ENCODE measurements at regions not wholly inside any gene's neighbourhood (a gene's known extent, or its start where the extent isn't known, plus 50 kb on each side); places are given as distances from the start of the nearest gene placed in this dataset.

DNA sequence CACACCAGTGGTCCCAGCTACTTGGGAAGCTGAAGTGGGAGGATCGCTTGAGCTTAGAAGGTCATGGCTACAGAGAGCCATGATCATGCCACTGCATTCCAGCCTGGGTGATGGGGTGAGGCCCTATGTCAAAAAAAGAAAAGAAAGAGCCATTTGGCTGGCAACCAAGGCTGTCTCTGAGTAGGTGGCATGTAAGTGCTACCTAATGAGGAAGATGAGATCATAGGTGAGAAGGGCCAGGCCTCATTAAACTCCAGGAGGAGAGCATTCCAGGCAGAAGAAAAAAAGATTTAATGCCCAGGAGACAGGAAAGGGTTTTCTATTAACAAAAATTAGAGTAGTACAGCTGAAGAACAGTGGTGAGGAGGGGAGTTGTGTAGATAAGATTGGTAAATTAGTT lies 103.4 kb upstream of the ZNF678 start:
- TF ChIP-seq, protein P1, sequence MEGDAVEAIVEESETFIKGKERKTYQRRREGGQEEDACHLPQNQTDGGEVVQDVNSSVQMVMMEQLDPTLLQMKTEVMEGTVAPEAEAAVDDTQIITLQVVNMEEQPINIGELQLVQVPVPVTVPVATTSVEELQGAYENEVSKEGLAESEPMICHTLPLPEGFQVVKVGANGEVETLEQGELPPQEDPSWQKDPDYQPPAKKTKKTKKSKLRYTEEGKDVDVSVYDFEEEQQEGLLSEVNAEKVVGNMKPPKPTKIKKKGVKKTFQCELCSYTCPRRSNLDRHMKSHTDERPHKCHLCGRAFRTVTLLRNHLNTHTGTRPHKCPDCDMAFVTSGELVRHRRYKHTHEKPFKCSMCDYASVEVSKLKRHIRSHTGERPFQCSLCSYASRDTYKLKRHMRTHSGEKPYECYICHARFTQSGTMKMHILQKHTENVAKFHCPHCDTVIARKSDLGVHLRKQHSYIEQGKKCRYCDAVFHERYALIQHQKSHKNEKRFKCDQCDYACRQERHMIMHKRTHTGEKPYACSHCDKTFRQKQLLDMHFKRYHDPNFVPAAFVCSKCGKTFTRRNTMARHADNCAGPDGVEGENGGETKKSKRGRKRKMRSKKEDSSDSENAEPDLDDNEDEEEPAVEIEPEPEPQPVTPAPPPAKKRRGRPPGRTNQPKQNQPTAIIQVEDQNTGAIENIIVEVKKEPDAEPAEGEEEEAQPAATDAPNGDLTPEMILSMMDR (conservative IDR thresholded peaks at IDR 0.05; ENCODE audit: low read depth, low read length) = no peak

DNA sequence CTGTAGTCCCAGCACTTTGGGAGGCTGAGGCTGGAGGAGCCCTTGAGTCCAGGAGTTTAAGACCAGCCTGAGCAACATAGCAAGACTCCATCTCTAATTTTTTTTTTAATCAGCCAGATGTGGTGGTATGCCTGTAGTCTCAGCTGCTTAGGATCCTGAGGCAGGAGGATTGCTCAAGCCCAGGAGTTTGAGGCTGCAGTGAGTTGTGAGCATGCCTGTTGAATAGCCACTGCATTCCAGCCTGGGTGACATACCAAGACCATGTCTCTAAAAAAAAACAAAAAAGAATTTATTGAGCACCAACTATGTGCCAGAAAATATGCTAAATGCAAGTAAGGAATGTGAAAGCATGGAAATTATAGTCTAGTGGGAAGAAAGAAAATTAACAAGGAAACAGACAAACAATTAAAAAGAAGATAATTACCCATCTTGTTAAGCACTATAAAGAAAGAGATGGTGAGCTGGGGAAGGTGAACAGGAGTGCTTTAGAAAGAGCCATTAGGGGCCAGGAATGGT lies 104.0 kb upstream of the ZNF678 start:
- TF ChIP-seq, protein P1 (conservative IDR thresholded peaks at IDR 0.05; ENCODE audit: low read depth, low read length) = no peak
- no peak for DNase-seq (ENCODE audit: low read depth)

More for the DNA sequence above, 103.4 kb upstream of the ZNF678 start:
- H3K4me3 ChIP-seq (ENCODE audit: low read length) = no peak overlapping the region
- no peak for DNase-seq (ENCODE audit: low read depth)

DNA sequence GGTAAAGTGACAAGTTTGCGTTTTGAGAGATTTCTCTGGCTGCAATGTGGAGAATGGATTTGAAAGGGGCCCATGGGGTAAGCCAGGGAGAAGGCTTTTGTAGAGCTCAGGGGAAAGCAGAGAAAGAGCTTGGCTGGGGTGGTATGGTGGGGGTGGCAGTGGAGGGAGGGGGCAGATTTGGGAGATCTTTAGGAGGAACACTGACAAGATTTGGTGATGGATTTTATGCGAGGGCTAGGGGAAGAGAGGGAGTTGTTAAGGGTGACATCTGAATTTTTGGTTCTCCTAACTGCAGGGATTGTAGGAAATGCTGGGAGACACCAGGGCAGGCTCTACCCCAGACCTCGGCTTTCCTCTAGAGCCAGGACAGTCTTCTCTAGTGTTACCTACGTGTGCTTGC lies 108.7 kb upstream of the ZNF678 start:
- no peak overlapping the region for H3K4me3 ChIP-seq (ENCODE audit: low read length)
- no peak for DNase-seq (ENCODE audit: low read depth)
- TF ChIP-seq, protein P1 (conservative IDR thresholded peaks at IDR 0.05; ENCODE audit: low read depth, low read length) = no peak

More for the DNA sequence above, 104.0 kb upstream of the ZNF678 start:
- H3K4me3 ChIP-seq (ENCODE audit: low read length) = no peak overlapping the region

DNA sequence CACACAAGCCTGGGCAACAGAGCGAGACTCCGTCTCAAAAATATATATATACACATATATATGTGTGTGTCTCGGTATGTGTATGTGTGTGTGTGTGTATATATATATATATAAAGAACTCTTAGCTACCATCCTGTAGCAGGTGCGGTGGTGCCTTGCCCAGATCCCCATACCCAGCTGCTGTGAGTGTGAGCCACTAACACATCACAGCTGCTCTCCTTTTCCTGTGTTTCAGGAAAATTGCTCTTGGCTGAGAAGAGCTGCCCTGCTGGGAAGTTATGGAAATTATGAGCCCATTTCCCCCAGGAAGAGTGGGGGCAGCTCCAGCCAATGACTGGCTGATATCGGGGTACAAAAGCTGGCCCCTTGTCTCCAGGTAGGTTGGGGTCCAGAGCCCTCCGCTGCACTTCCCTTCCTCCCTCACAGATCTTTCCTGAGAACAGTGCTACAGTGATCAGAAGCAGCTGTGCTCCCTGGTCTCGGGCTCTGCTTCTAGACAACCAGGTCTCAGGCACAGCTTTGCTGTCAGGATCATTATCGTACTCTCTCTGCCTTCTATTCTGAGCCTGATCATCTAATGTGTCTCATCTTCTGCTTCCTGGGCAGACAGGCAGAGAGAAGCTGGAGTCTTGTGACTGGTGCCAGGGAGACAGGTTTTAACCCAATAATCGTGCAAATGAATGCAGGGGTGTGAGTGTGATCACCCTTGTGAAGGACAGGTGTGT lies 109.6 kb upstream of the ZNF678 start:
- DNase-seq (ENCODE audit: low read depth) = no peak
- TF ChIP-seq, protein P1 (conservative IDR thresholded peaks at IDR 0.05; ENCODE audit: low read depth, low read length) = no peak
- H3K4me3 ChIP-seq (ENCODE audit: low read length) = no peak overlapping the region

DNA sequence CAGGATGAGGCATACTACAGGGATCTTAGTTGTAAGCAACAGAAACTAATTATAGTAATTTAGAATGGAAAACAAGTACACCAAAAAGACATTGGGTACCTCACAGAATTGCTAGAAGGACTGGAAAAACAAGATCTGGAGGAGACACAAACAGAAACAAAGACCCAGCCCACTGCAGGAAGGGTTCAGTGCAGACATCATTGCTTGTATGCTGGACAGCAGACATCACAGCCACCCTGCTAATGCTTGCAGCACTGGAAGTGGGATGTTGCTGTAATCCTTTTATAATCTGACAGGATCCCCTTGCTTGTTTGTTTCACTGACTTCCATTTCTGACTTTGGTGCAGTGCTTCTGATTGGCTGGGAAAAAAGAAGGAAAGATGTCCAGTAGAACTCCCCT lies 111.4 kb upstream of the ZNF678 start:
- DNase-seq (ENCODE audit: low read depth) = no peak
- no peak overlapping the region for H3K4me3 ChIP-seq (ENCODE audit: low read length)
- TF ChIP-seq, protein P1 (conservative IDR thresholded peaks at IDR 0.05; ENCODE audit: low read depth, low read length) = no peak

DNA sequence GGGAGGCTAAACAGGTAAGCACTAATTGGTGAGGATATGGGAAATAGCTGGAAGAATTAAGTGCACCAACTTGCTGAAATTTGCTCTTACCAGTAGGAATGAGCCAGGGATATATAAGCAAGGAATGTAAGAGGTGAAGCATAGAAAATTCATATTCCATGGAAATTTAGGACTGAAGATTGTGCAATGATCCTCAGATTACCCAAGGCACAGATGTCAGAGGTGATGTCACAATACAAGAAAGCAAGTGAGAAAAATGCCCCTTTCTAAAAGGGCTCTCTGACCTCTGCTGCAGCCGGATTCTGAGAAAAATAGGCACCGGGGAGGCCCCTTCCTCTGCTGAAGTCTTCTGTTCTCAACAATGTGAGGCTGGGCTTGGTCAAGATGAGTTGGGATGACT lies 112.3 kb upstream of the ZNF678 start:
- TF ChIP-seq, protein P1 (conservative IDR thresholded peaks at IDR 0.05; ENCODE audit: low read depth, low read length) = no peak
- H3K4me3 ChIP-seq (ENCODE audit: low read length) = no peak overlapping the region
- DNase-seq (ENCODE audit: low read depth) = no peak

DNA sequence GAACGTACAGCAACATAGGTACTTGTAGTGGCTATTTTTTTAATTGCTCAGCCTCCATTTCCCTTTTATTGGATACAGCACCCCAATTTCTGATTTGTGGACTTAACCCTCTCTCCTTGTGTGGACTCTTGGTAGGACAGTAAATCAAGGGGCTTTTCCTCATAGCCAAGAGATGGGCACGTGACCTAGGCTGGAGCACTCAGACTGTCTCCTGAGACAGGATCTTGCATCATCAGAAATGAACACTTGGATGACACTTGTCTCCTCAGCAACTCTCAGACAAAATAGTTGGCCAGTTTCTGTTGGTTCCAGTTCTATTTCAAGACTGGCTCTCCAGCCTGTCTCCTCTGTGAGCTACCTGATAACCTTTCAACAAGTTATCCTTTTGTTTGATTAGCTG lies 112.9 kb upstream of the ZNF678 start:
- DNase-seq (ENCODE audit: low read depth) = no peak
- no peak overlapping the region for H3K4me3 ChIP-seq (ENCODE audit: low read length)
- TF ChIP-seq, protein P1 (conservative IDR thresholded peaks at IDR 0.05; ENCODE audit: low read depth, low read length) = no peak
